OCI-LY1 (cell line): ENCODE measurements at regions not wholly inside any gene's neighbourhood (a gene's known extent, or its start where the extent isn't known, plus 50 kb on each side); places are given as distances from the start of the nearest gene placed in this dataset.

Experiments used
- H2AFZ ChIP-seq: fragments of 200-600 bp; sonication (generic), shearing (Covaris generic); 2 replicates; pipeline ENCODE4 v1.6.0; 2014; ENCODE audit warnings: antibody characterized with exemption, mild to moderate bottlenecking, low read length
- H3F3A ChIP-seq: fragments of 200-600 bp; sonication (generic), shearing (Covaris generic); 2 replicates; pipeline ENCODE4 v1.6.0; 2014; ENCODE audit warnings: mild to moderate bottlenecking, antibody characterized with exemption, low read length, moderate library complexity; ENCODE audit not compliant: insufficient read depth
- H3K27ac ChIP-seq: fragments of 200-600 bp; sonication (generic); 2 replicates; pipeline ENCODE4 v1.5.1; 2014; ENCODE audit warnings: low read length, mixed run types, mild to moderate bottlenecking, low read depth; ENCODE audit not compliant: poor library complexity, severe bottlenecking
- H3K27me3 ChIP-seq: fragments of 200-600 bp; sonication (generic); 2 replicates; pipeline ENCODE4 v1.6.0; 2014; ENCODE audit warnings: antibody characterized with exemption, mild to moderate bottlenecking, low read length, moderate library complexity; ENCODE audit not compliant: insufficient read depth
- H3K36me3 ChIP-seq: fragments of 200-600 bp; sonication (generic); 2 replicates; pipeline ENCODE4 v1.6.1; 2014; ENCODE audit warnings: mild to moderate bottlenecking, antibody characterized with exemption, low read length, moderate library complexity, mixed read lengths; ENCODE audit not compliant: insufficient read depth
- H3K4me1 ChIP-seq: fragments of 200-600 bp; sonication (generic); 2 replicates; pipeline ENCODE4 v1.5.1; 2014; ENCODE audit warnings: mild to moderate bottlenecking, low read length, moderate library complexity; ENCODE audit not compliant: insufficient read depth, severe bottlenecking
- H3K4me2 ChIP-seq: fragments of 200-600 bp; sonication (generic), shearing (Covaris generic); 2 replicates; pipeline ENCODE4 v1.6.1; 2014; ENCODE audit warnings: low read length
- H3K4me3 ChIP-seq: fragments of 200-600 bp; sonication (generic); 2 replicates; pipeline ENCODE4 v1.5.1; 2014; ENCODE audit warnings: low read length, low read depth, mild to moderate bottlenecking, mixed read lengths; ENCODE audit not compliant: poor library complexity, severe bottlenecking
- H3K79me2 ChIP-seq: fragments of 200-600 bp; shearing (Covaris generic); 2 replicates; pipeline ENCODE4 v1.6.1; 2016; ENCODE audit warnings: mixed run types, low read length, mixed read lengths; ENCODE audit not compliant: insufficient read depth
- H3K9ac ChIP-seq: fragments of 200-600 bp; sonication (generic), shearing (Covaris generic); 2 replicates; pipeline ENCODE4 v1.6.1; 2014; ENCODE audit warnings: mild to moderate bottlenecking, low read length, mixed read lengths
- H3K9me2 ChIP-seq: fragments of 200-600 bp; sonication (generic), shearing (Covaris generic); 2 replicates; pipeline ENCODE4 v1.6.1; 2014; ENCODE audit warnings: low read depth, mild to moderate bottlenecking, low read length, mixed read lengths
- H3K9me3 ChIP-seq: fragments of 200-600 bp; shearing (Covaris generic); 2 replicates; pipeline ENCODE4 v1.6.1; 2014; ENCODE audit warnings: low read length, mixed read lengths
- H4K20me1 ChIP-seq: fragments of 200-600 bp; sonication (generic), shearing (Covaris generic); 2 replicates; pipeline ENCODE4 v1.6.0; 2016; ENCODE audit warnings: mild to moderate bottlenecking, low read length; ENCODE audit not compliant: insufficient read depth
- EZH2 ChIP-seq: fragments of 200-600 bp; sonication (generic), shearing (Covaris generic); IDR thresholded peaks from 2 replicates; pipeline ENCODE4 v1.8.0; 2017; ENCODE audit warnings: borderline replicate concordance, mixed run types, mild to moderate bottlenecking, antibody characterized with exemption, low read length, moderate library complexity, mixed read lengths
- TF ChIP-seq, protein P1 (sequence below): fragments of 200-600 bp; sonication (generic), shearing (Covaris generic); IDR thresholded peaks from 2 replicates; pipeline ENCODE4 v1.5.1; 2017; ENCODE audit warnings: mild to moderate bottlenecking, antibody characterized with exemption, low read length, moderate library complexity, mixed read lengths

- Histone ChIP-seq H2AFZ (no peak overlapping the region), H3K27me3 (no peaks in the 10 kb centered on the region), H3K4me3 (no peak overlapping the region), H3K36me3 (no peaks in the 10 kb centered on the region), H3F3A (no peaks in the 10 kb centered on the region), H3K4me2 (no peak overlapping the region), H3K9me2 (no peaks in the 10 kb centered on the region), H3K27ac (no peak overlapping the region), H3K79me2 (no peaks in the 10 kb centered on the region), H3K9ac (no peak overlapping the region), H4K20me1 (no peaks in the 10 kb centered on the region), H3K4me1 (no peaks in the 10 kb centered on the region), H3K9me3 (no peaks in the 10 kb centered on the region)
- no peak for TF ChIP-seq EZH2
- TF ChIP-seq, protein P1, sequence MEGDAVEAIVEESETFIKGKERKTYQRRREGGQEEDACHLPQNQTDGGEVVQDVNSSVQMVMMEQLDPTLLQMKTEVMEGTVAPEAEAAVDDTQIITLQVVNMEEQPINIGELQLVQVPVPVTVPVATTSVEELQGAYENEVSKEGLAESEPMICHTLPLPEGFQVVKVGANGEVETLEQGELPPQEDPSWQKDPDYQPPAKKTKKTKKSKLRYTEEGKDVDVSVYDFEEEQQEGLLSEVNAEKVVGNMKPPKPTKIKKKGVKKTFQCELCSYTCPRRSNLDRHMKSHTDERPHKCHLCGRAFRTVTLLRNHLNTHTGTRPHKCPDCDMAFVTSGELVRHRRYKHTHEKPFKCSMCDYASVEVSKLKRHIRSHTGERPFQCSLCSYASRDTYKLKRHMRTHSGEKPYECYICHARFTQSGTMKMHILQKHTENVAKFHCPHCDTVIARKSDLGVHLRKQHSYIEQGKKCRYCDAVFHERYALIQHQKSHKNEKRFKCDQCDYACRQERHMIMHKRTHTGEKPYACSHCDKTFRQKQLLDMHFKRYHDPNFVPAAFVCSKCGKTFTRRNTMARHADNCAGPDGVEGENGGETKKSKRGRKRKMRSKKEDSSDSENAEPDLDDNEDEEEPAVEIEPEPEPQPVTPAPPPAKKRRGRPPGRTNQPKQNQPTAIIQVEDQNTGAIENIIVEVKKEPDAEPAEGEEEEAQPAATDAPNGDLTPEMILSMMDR, result no peak
Measured at GRCh38 chr18:78576967-78577366, 402.7 kb upstream of the SALL3 start.

GRCh38 chr18:78579449-78579848 lies 400.2 kb upstream of the SALL3 start:
- H3K4me3 ChIP-seq, result no peak overlapping the region
- no peaks in the 10 kb centered on the region for H3K79me2 ChIP-seq
- no peaks in the 10 kb centered on the region for H3K9me3 ChIP-seq
- no peaks in the 10 kb centered on the region for H3K4me1 ChIP-seq
- no peak overlapping the region for H3K4me2 ChIP-seq
- H3K9me2 ChIP-seq, result no peaks in the 10 kb centered on the region
- TF ChIP-seq, protein P1, result no peak
- TF ChIP-seq EZH2, result no peak
- H4K20me1 ChIP-seq, result no peaks in the 10 kb centered on the region
- H3K9ac ChIP-seq, result no peak overlapping the region
- no peaks in the 10 kb centered on the region for H3K27me3 ChIP-seq
- no peaks in the 10 kb centered on the region for H3F3A ChIP-seq
- H3K36me3 ChIP-seq, result no peaks in the 10 kb centered on the region
- no peak overlapping the region for H2AFZ ChIP-seq
- H3K27ac ChIP-seq, result no peak overlapping the region

DNA sequence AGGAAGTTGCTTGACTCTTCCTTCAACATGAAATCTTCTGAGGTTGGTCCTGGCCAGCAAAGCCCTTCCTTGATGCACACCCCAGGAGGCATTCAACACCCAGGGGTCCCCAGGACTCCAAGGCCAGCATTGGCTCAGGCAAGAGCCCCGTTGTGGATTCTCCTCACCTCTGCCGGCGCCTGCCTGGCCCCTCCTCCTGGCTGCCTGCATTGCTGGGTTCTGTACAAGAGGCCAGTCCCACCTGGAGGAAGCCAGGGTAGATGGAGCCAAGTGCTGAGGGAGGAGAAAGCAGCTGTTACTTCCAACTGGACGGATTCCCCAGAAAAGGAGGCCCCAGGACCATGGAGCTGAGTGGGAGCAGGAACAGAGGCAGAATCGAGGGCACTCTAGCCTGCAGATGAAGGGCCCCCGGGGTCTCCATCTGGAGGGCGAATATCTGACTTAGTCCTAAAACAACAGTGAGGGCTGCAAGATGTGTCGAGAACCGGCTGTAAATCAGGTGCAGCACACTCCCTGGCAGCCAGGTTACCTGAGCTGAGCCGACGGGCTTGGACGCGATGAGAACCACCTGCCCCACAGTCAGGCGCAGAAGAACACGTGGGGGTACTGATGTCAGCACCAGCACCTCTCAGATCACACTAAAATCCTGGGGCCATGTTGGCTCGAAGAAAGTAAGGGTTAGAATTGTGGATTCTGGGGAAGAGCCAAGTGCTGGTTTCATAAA lies 399.6 kb upstream of the SALL3 start:
- H3K9me3 ChIP-seq, result no peaks in the 10 kb centered on the region
- no peaks in the 10 kb centered on the region for H3K36me3 ChIP-seq
- H3K27ac ChIP-seq, result no peak overlapping the region
- H3K9ac ChIP-seq, result no peak overlapping the region
- H4K20me1 ChIP-seq, result no peaks in the 10 kb centered on the region
- H3K79me2 ChIP-seq, result no peaks in the 10 kb centered on the region
- TF ChIP-seq EZH2, result no peak
- TF ChIP-seq, protein P1, result no peak
- no peak overlapping the region for H3K4me2 ChIP-seq
- no peaks in the 10 kb centered on the region for H3K27me3 ChIP-seq
- no peaks in the 10 kb centered on the region for H3F3A ChIP-seq
- no peak overlapping the region for H3K4me3 ChIP-seq
- no peak overlapping the region for H2AFZ ChIP-seq
- no peaks in the 10 kb centered on the region for H3K9me2 ChIP-seq
- no peaks in the 10 kb centered on the region for H3K4me1 ChIP-seq
